Embryonic facial prominence (tissue), 1 donor: ENCODE measurements at regions not wholly inside any gene's neighbourhood (a gene's known extent, or its start where the extent isn't known, plus 50 kb on each side); places are given as distances from the start of the nearest gene placed in this dataset.

Source experiments
- DNase-seq: peaks from one replicate; pipeline ENCODE4 v3.0.0-alpha.2; 2016; ENCODE audit errors: extremely low spot score

DNA sequence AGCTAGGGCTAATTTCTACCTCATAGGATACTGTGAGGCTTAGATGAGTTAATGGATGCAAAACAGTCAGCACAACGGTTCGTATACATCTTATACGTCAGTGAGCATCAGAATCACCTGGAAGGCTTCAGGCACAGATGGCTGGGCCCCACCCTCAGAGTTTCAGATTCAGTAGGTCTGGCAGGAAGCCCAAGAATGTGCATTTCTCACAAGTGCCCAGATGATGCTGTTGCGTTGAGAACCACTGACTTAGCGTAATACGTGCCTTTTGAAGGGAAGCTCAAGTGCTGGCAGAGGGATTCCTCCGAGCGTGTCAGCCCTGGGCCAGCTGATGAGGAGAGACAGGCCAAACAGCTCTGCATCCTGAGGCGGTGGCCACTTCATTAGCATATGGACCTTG lies 117.1 kb upstream of the WWC1 start:
- no peak for DNase-seq

DNA sequence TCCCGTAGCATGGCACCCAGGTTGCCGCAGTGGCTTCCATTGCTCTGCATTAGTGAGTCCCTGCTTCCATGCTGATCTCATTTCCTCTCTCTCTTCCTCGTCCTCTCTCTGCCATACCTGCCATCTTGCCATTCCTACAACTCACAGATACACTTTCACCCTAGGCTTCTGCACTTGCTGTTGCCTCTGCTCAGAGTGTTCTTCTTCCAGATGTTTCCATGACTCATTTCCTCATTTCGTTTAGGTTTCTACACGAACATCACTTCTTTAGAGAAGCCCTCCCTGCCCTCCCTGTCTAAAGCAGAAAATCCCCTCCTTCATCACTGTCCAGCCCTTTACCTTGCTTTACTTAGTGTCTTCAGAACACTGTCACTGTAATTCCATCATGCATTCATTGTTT lies 115.2 kb upstream of the WWC1 start:
- DNase-seq = no peak

- DNase-seq = no peak
Measured at GRCh38 chr5:168176941-168177340, 114.5 kb upstream of the WWC1 start.

DNA sequence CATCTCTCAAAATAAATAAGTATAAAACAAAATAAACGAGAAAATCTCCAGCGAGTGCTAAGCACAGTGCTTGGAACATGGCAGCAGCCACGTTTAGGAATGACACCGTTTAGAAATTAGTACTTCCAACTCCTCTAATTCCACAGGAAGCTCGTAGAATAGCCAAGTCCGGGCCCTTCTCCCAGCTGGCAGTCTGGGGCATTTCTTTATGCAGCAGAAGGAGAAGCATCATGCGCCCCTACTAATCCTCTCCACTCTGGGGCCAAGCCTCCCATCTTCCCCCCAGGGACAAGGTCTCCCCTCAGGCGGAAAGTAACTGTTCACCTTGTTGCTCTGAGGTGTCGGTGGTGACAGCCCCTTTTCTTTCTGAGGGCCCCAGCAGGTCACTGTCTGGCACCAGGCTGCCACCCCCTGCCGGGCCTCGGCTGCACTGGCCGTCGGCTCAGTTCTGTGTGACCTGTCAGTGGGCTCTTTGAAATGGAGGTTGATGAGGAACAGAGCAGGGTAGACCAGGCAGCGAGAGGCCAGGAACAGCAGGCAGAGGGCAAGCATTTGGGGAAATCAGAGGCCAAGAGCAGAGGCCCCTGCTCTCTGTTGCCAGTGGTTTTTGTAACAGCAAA lies 113.5 kb upstream of the WWC1 start:
- no peak for DNase-seq

- no peak for DNase-seq
Measured at GRCh38 chr5:168179192-168179593, 112.3 kb upstream of the WWC1 start.

DNA sequence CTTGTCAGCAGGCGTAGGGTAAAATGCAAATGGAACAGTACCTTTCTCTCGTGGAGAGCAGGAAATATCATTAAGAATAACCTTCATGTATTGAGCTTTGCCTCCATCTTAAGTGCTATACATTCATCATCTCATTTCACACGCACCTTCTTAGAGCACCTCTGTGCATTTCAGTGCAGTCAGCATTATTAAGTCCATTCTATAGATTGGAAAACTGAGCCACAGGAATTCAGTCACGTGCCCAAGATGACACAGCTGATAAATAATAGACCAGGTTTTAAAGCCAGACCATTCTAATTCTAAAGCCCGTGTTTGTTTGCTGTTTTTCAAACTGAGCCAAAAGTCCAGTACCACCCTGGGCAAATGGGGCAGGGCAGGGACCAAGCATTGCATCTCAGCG lies 109.2 kb upstream of the WWC1 start:
- no peak for DNase-seq

- DNase-seq = no peak
Measured at GRCh38 chr5:168184103-168184502, 107.3 kb upstream of the WWC1 start.

GRCh38 chr5:168186289-168187074 lies 105.0 kb upstream of the WWC1 start:
- DNase-seq = no peak

GRCh38 chr5:168187614-168188013 lies 103.8 kb upstream of the WWC1 start:
- DNase-seq = no peak

DNA sequence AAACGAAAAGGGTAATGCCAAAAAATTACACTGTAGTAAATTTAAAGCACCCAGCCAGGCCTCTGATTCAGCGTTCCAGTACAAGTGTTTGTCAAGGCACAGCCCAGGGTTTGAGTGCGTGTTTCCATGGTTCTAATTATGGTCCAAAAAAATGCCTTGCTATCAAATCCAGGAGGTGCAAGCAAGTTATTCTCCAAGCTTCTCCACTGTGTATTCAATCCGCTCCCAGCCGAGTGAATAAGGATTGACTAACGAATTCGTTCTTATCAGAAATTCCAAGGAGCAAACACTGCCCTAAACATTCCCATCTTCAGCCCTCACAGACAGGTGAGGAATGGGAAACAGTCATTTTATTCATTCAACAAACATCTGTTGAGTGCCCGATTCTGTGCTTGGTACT lies 103.3 kb upstream of the WWC1 start:
- DNase-seq = no peak

GRCh38 chr5:168192120-168192519 lies 99.3 kb upstream of the WWC1 start:
- DNase-seq = no peak

DNA sequence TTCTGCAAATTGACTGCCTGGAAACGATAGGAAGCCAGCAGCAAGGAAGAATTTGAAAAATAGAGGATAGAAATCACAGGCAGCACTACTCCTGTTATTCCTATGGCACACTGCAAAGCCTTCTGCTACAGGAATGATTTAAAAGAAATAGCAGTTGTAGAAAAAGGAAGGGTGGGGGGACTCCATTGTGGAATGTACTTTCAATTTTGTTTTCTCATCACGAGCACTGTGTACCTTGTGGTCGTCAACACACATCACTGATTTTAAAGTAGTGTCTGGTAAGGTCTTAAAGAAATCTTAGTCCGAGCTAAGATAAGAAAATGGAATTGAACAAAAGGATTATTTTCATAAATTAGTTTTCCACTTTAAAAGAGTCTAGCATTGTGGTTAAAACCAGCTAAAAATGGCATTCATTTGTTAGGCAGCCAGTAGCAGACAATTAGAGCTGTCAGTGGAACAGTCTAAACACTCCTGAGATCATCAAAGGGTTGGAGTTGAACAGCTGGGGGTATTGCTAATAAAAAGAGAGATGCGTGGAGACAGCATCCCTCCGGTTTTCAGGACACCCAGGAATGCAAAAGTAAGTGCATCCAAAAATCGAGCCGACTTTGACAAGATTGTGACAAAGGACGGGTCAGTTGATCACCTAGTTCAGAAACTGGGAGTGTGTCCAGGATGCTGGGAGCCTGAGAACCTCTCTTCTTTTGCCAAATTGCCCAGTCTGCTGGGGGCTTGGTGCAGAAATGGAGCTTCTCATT lies 97.8 kb upstream of the WWC1 start:
- DNase-seq = no peak

DNA sequence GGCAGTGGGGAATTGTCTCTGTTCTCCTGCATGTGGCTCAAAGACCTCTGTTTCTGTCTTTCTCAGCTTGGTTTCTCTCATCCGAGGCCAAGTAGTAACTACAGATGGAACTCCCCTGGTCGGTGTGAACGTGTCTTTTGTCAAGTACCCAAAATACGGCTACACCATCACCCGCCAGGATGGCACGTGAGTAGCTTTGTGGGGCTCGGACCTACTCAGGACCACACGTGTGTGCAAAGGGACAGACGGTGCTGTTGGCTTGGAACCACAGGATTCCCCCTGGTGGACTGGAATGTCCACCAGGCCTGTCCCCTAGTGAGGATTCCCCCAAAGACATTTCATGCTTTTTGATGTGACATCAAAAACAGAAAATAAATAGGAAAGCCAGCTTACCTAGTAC lies 96.3 kb upstream of the WWC1 start:
- DNase-seq = no peak

- no peak for DNase-seq
Measured at GRCh38 chr5:168198359-168198758, 93.1 kb upstream of the WWC1 start.

DNA sequence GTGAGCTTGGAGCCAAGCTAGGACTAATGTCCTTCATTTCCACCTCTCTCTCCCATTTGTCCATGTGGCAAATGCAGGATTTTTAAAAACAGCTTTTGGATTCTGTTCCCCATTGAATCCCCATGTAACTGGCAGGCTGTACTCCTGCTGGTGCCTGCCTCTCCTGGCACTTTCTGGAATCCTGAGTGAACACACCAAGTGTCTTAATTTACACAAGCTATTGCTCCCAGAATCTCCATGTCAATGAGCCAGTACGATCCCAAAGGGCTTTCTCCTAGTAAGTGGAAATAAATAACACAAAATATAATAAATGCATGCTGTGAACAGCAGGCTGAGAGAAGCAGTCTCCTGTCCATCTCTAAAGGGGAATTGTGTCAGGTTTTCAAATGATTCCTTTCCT lies 88.4 kb upstream of the WWC1 start:
- DNase-seq = no peak

DNA sequence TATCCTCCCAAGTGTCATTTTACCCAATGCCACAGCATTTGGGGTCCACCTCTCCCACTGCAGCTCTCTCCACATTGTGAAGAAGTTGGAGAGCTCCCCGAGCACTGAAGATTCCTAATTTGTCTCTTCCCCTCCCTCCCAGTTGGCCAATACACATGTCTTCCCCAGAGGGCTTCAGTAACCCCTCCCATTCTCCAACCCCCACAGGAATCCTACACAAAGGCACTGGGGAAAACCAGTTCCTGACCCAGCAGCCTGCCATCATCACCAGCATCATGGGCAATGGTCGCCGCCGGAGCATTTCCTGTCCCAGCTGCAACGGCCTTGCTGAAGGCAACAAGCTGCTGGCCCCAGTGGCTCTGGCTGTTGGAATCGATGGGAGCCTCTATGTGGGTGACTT lies 87.3 kb upstream of the WWC1 start:
- DNase-seq = no peak

- no peak for DNase-seq
Measured at GRCh38 chr5:168207450-168208029, 83.9 kb upstream of the WWC1 start.

- DNase-seq = no peak
Measured at GRCh38 chr5:168209244-168209995, 82.0 kb upstream of the WWC1 start.

DNA sequence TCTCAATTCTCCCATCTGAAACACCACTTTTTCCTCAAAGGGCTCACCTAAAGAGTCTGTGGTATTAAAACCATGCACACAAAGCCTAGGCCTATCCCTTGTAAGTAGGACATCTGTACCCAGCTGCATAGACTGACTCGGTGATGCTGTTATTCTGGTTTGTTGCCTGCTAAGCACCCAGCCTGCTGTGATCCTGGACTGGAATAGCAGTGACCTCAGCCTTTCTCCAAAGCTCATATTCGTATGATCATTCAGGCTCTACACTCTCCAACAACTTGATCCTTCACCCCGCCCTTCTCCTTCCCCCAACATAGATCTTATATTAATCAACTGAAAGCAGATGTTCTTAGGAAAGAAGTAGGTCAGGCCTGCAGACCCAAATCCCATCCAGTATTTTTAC lies 81.4 kb upstream of the WWC1 start:
- DNase-seq = no peak

- no peak for DNase-seq
Measured at GRCh38 chr5:168211245-168211644, 80.2 kb upstream of the WWC1 start.

- no peak for DNase-seq
Measured at GRCh38 chr5:168211936-168212335, 79.5 kb upstream of the WWC1 start.

GRCh38 chr5:168214071-168214470 lies 77.4 kb upstream of the WWC1 start:
- no peak for DNase-seq
